Loucy (cell line): ENCODE measurements at regions not wholly inside any gene's neighbourhood (a gene's known extent, or its start where the extent isn't known, plus 50 kb on each side); places are given as distances from the start of the nearest gene placed in this dataset.

Source experiments
- CTCF ChIP-seq: fragments of 200-600 bp; sonication (generic); conservative IDR thresholded peaks from 2 replicates; pipeline ENCODE4 v1.5.1; 2014; ENCODE audit warnings: mild to moderate bottlenecking, antibody characterized with exemption, low read length
- EZH2phosphoT487 ChIP-seq: fragments of 200-600 bp; IDR thresholded peaks from 2 replicates; pipeline ENCODE4 v1.6.1; 2018; ENCODE audit warnings: antibody characterized with exemption, mild to moderate bottlenecking, moderate library complexity, borderline replicate concordance

GRCh38 chr21:14284481-14284880 is 68.5 kb downstream of the RBM11 start:
- no peak for TF ChIP-seq CTCF
- TF ChIP-seq EZH2phosphoT487, result no peak
